ENCODE measurements at regions not wholly inside any gene's neighbourhood (a gene's known extent, or its start where the extent isn't known, plus 50 kb on each side); places are given as distances from the start of the nearest gene placed in this dataset.

DNA sequence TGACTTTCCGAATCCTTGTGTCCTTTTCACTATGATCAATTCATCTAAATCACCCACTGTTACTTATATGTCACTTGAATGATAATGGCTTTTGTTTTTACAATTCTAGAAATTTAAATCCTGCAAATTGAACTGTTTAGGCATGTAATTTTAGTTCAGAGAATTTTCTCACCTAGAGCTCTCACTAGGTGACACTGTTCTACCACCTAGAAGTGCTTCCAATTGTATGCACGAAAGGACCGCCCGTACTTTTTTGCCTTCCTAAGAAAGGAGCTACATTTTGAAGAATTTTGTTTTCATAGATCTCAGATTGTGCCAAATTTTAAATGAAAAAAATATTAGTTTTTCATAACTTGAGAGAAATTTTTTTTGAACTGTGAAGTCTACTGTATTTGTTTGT lies 481.6 kb upstream of the FSTL5 start:
- TF ChIP-seq TCF12 (IDR thresholded peaks at IDR 0.05; ENCODE audit: low read depth, low read length) (no peak), JUN (IDR thresholded peaks at IDR 0.05; ENCODE audit: low read depth, low read length) (no peak), FOSL1 (IDR thresholded peaks at IDR 0.05; ENCODE audit: insufficient read depth, low read depth, low read length) (no peak)

Measured in H1 (cell line).